Neural cell (in vitro differentiated cells): ENCODE measurements at regions not wholly inside any gene's neighbourhood (a gene's known extent, or its start where the extent isn't known, plus 50 kb on each side); places are given as distances from the start of the nearest gene placed in this dataset.

Experiments
- POLR2AphosphoS5 ChIP-seq: IDR thresholded peaks from 2 replicates; pipeline ENCODE4 v1.6.1; 2012
- TF ChIP-seq, protein P1 (sequence below): fragments of 450-650 bp; IDR thresholded peaks from 2 replicates; pipeline ENCODE4 v1.5.1; 2014; ENCODE audit warnings: antibody characterized with exemption, mild to moderate bottlenecking, moderate library complexity; ENCODE audit not compliant: poor library complexity, severe bottlenecking
- TF ChIP-seq, protein P2 (sequence below): IDR thresholded peaks from 2 replicates; pipeline ENCODE4 v1.6.1; 2012; ENCODE audit warnings: borderline replicate concordance

DNA sequence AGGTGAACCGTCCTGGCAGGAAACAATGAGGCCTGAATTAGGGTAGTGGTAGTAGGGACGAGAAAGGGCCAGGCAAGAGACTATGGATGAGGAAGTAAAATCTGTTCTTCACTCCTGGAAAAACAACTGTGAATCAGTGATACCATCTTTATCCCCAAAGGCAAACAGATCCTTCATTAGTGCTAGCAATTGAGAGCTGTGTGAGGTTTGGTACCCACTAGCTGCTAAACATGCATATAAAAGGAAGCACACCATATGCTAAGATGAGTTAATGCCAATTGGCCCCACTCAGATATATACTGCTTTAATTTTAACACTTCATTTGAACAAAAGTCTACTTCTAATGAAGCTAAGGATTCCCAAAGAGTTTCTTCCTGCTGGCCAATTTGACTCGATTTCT is 244.8 kb upstream of the NR4A3 start:
- TF ChIP-seq, protein P1, sequence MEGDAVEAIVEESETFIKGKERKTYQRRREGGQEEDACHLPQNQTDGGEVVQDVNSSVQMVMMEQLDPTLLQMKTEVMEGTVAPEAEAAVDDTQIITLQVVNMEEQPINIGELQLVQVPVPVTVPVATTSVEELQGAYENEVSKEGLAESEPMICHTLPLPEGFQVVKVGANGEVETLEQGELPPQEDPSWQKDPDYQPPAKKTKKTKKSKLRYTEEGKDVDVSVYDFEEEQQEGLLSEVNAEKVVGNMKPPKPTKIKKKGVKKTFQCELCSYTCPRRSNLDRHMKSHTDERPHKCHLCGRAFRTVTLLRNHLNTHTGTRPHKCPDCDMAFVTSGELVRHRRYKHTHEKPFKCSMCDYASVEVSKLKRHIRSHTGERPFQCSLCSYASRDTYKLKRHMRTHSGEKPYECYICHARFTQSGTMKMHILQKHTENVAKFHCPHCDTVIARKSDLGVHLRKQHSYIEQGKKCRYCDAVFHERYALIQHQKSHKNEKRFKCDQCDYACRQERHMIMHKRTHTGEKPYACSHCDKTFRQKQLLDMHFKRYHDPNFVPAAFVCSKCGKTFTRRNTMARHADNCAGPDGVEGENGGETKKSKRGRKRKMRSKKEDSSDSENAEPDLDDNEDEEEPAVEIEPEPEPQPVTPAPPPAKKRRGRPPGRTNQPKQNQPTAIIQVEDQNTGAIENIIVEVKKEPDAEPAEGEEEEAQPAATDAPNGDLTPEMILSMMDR = no peak
- TF ChIP-seq, protein P2, sequence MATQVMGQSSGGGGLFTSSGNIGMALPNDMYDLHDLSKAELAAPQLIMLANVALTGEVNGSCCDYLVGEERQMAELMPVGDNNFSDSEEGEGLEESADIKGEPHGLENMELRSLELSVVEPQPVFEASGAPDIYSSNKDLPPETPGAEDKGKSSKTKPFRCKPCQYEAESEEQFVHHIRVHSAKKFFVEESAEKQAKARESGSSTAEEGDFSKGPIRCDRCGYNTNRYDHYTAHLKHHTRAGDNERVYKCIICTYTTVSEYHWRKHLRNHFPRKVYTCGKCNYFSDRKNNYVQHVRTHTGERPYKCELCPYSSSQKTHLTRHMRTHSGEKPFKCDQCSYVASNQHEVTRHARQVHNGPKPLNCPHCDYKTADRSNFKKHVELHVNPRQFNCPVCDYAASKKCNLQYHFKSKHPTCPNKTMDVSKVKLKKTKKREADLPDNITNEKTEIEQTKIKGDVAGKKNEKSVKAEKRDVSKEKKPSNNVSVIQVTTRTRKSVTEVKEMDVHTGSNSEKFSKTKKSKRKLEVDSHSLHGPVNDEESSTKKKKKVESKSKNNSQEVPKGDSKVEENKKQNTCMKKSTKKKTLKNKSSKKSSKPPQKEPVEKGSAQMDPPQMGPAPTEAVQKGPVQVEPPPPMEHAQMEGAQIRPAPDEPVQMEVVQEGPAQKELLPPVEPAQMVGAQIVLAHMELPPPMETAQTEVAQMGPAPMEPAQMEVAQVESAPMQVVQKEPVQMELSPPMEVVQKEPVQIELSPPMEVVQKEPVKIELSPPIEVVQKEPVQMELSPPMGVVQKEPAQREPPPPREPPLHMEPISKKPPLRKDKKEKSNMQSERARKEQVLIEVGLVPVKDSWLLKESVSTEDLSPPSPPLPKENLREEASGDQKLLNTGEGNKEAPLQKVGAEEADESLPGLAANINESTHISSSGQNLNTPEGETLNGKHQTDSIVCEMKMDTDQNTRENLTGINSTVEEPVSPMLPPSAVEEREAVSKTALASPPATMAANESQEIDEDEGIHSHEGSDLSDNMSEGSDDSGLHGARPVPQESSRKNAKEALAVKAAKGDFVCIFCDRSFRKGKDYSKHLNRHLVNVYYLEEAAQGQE = no peak
- no peak for TF ChIP-seq POLR2AphosphoS5
